KMS-11 (cell line): ENCODE measurements at regions not wholly inside any gene's neighbourhood (a gene's known extent, or its start where the extent isn't known, plus 50 kb on each side); places are given as distances from the start of the nearest gene placed in this dataset.
"Not testable (repeated sequence)": the region's sequence is repeated elsewhere in the genome, so short reads cannot be mapped to it uniquely, and the experiment has no call there.

Experiments
- H2AFZ ChIP-seq: fragments of 200-600 bp; sonication (generic); 2 replicates; pipeline ENCODE4 v1.6.1; 2016; ENCODE audit warnings: antibody characterized with exemption, mixed run types, low read depth
- H3K27ac ChIP-seq: fragments of 200-600 bp; sonication (generic); 2 replicates; pipeline ENCODE4 v1.6.1; 2016; ENCODE audit warnings: mild to moderate bottlenecking, mixed run types
- H3K27me3 ChIP-seq: fragments of 200-600 bp; sonication (generic); 2 replicates; pipeline ENCODE4 v1.6.1; 2017; ENCODE audit warnings: mild to moderate bottlenecking, low read depth, mixed run types, moderate library complexity; ENCODE audit not compliant: insufficient read depth
- H3K36me3 ChIP-seq: fragments of 200-600 bp; sonication (generic); 2 replicates; pipeline ENCODE4 v1.6.1; 2017; ENCODE audit warnings: mild to moderate bottlenecking, mixed run types; ENCODE audit not compliant: insufficient read depth
- H3K4me1 ChIP-seq: fragments of 200-600 bp; sonication (generic); 2 replicates; pipeline ENCODE4 v1.6.1; 2016; ENCODE audit warnings: mild to moderate bottlenecking, low read depth, mixed run types; ENCODE audit not compliant: poor library complexity, severe bottlenecking
- H3K4me2 ChIP-seq: fragments of 200-600 bp; sonication (generic); 2 replicates; pipeline ENCODE4 v1.7.0; 2016; ENCODE audit warnings: mild to moderate bottlenecking, mixed run types
- H3K4me3 ChIP-seq: fragments of 200-600 bp; sonication (generic); IDR thresholded peaks from 2 replicates; pipeline ENCODE4 v1.6.1; 2017; ENCODE audit warnings: low read depth, low read length, mixed read lengths; ENCODE audit not compliant: insufficient read depth
- H3K79me2 ChIP-seq: fragments of 200-600 bp; sonication (generic); 2 replicates; pipeline ENCODE4 v1.6.1; 2016; ENCODE audit warnings: low read depth, mixed run types; ENCODE audit not compliant: insufficient read depth
- H3K9ac ChIP-seq: fragments of 200-600 bp; sonication (generic); 2 replicates; pipeline ENCODE4 v1.6.1; 2016; ENCODE audit warnings: mild to moderate bottlenecking, mixed run types
- H4K20me1 ChIP-seq: fragments of 200-600 bp; sonication (generic); 2 replicates; pipeline ENCODE4 v1.6.1; 2016; ENCODE audit warnings: mild to moderate bottlenecking, mixed run types; ENCODE audit not compliant: insufficient read depth
- TF ChIP-seq, protein P1 (sequence below): fragments of 200-600 bp; sonication (generic); conservative IDR thresholded peaks from 2 replicates; pipeline ENCODE4 v1.6.1; 2017; ENCODE audit warnings: low read depth, mild to moderate bottlenecking, antibody characterized with exemption, low read length, moderate library complexity, mixed read lengths

- Histone ChIP-seq H3K27ac (no peak overlapping the region), H3K79me2 (no peaks in the 10 kb centered on the region), H4K20me1 (no peaks in the 10 kb centered on the region), H3K4me1 (peaks cover 35% of the 10 kb centered on the region), H3K36me3 (no peaks in the 10 kb centered on the region), H2AFZ (no peak overlapping the region), H3K27me3 (no peaks in the 10 kb centered on the region), H3K9ac (no peak overlapping the region), H3K4me2 (no peak overlapping the region), H3K4me3 (no peak overlapping the region)
- TF ChIP-seq, protein P1, sequence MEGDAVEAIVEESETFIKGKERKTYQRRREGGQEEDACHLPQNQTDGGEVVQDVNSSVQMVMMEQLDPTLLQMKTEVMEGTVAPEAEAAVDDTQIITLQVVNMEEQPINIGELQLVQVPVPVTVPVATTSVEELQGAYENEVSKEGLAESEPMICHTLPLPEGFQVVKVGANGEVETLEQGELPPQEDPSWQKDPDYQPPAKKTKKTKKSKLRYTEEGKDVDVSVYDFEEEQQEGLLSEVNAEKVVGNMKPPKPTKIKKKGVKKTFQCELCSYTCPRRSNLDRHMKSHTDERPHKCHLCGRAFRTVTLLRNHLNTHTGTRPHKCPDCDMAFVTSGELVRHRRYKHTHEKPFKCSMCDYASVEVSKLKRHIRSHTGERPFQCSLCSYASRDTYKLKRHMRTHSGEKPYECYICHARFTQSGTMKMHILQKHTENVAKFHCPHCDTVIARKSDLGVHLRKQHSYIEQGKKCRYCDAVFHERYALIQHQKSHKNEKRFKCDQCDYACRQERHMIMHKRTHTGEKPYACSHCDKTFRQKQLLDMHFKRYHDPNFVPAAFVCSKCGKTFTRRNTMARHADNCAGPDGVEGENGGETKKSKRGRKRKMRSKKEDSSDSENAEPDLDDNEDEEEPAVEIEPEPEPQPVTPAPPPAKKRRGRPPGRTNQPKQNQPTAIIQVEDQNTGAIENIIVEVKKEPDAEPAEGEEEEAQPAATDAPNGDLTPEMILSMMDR = no peak
Measured at GRCh38 chr4:107500551-107500950, 219.5 kb downstream of the PAPSS1 start.

GRCh38 chr4:107497054-107497453, 223.0 kb downstream of the PAPSS1 start:
- TF ChIP-seq, protein P1 = no peak
- no peak overlapping the region for H3K4me3 ChIP-seq
- peaks cover 35% of the 10 kb centered on the region for H3K4me1 ChIP-seq
- no peaks in the 10 kb centered on the region for H3K36me3 ChIP-seq
- peak overlapping the region; percentile 38 for H3K27ac ChIP-seq
- H3K27me3 ChIP-seq = no peaks in the 10 kb centered on the region
- H3K79me2 ChIP-seq = no peaks in the 10 kb centered on the region
- H2AFZ ChIP-seq = peak overlapping the region; percentile 21
- H3K4me2 ChIP-seq = peak overlapping the region; percentile 76
- no peak overlapping the region for H3K9ac ChIP-seq
- H4K20me1 ChIP-seq = no peaks in the 10 kb centered on the region

DNA sequence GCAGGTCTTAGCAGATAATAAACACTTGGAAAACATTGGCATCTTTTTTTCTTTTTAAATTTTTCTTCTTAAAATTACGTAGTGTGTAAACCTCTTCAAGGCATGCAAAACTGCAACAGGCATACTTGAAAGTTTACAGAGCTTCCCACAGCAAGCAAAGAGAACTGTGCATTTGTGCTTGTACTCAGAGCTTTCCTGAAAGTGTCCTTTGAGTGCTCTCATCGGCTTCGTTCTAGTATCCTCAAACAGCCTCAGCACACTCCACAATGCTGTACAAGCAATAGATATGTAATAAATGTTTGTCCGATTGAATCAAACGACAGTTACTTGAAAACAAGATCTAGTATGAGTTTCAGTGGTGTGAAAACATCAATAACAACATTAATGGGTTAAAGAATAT, 227.5 kb downstream of the PAPSS1 start:
- no peaks in the 10 kb centered on the region for H3K27me3 ChIP-seq
- no peaks in the 10 kb centered on the region for H3K36me3 ChIP-seq

GRCh38 chr4:107490116-107490515, 229.9 kb downstream of the PAPSS1 start:
- H3K79me2 ChIP-seq = no peaks in the 10 kb centered on the region
- H3K9ac ChIP-seq = no peak overlapping the region
- TF ChIP-seq, protein P1 = no peak
- no peak overlapping the region for H2AFZ ChIP-seq
- H3K4me2 ChIP-seq = no peak overlapping the region
- H3K27me3 ChIP-seq = no peaks in the 10 kb centered on the region
- no peak overlapping the region for H3K27ac ChIP-seq
- no peaks in the 10 kb centered on the region for H3K36me3 ChIP-seq
- H4K20me1 ChIP-seq = no peaks in the 10 kb centered on the region
- no peak overlapping the region for H3K4me3 ChIP-seq
- no peaks in the 10 kb centered on the region for H3K4me1 ChIP-seq

More for the DNA sequence above, 227.5 kb downstream of the PAPSS1 start:
- no peak overlapping the region for H3K4me2 ChIP-seq
- no peak overlapping the region for H3K4me3 ChIP-seq
- H3K9ac ChIP-seq = no peak overlapping the region
- H2AFZ ChIP-seq = no peak overlapping the region
- H3K4me1 ChIP-seq = peaks cover 19% of the 10 kb centered on the region
- H4K20me1 ChIP-seq = no peaks in the 10 kb centered on the region
- no peaks in the 10 kb centered on the region for H3K79me2 ChIP-seq
- TF ChIP-seq, protein P1 = no peak
- no peak overlapping the region for H3K27ac ChIP-seq

GRCh38 chr4:107483621-107484020, 236.4 kb downstream of the PAPSS1 start:
- H3K79me2 ChIP-seq, H3K4me2 ChIP-seq, H4K20me1 ChIP-seq, H2AFZ ChIP-seq, H3K9ac ChIP-seq, H3K27me3 ChIP-seq, H3K27ac ChIP-seq, H3K36me3 ChIP-seq, H3K4me3 ChIP-seq: not testable (repeated sequence)
- peaks cover 10% of the 10 kb centered on the region for H3K4me1 ChIP-seq
